ENCODE measurements at regions not wholly inside any gene's neighbourhood (a gene's known extent, or its start where the extent isn't known, plus 50 kb on each side); places are given as distances from the start of the nearest gene placed in this dataset.
"Not testable (repeated sequence)": the region's sequence is repeated elsewhere in the genome, so short reads cannot be mapped to it uniquely, and the experiment has no call there.

- Histone ChIP-seq H3K9me3 (replicated peaks) (peaks cover 9% of the 10 kb centered on the region), H3K27ac (no peak overlapping the region), H3K4me1 (no peaks in the 10 kb centered on the region; the same call in 1 of the 2 replicates), H3K36me3 (no peaks in the 10 kb centered on the region), H3K27me3 (no peaks in the 10 kb centered on the region), H3K4me3 (no peak overlapping the region)
- peak in 1 of 2 experiments; percentile 13 for DNase-seq
These were observed 157.5 kb downstream of the NKX6-1 start for GRCh38 chr4:84341559-84341958.

- no peaks in the 10 kb centered on the region for H3K36me3 ChIP-seq
- no peak overlapping the region for H3K4me3 ChIP-seq
- H3K4me1 ChIP-seq = no peaks in the 10 kb centered on the region; the same call in 1 of the 2 replicates
- DNase-seq = no peak
- H3K9me3 ChIP-seq (replicated peaks) = peaks cover 5% of the 10 kb centered on the region
- H3K27me3 ChIP-seq = no peaks in the 10 kb centered on the region
- no peak overlapping the region for H3K27ac ChIP-seq
These were observed 160.7 kb downstream of the NKX6-1 start for GRCh38 chr4:84338367-84338766.

GRCh38 chr4:84336964-84337705 is 162.0 kb downstream of the NKX6-1 start:
- Histone ChIP-seq H3K4me1 (no peaks in the 10 kb centered on the region; the same call in 1 of the 2 replicates), H3K4me3 (no peak overlapping the region), H3K36me3 (no peaks in the 10 kb centered on the region), H3K9me3 (replicated peaks) (no peaks in the 10 kb centered on the region), H3K27ac (no peak overlapping the region), H3K27me3 (no peaks in the 10 kb centered on the region)
- no peak for DNase-seq

- no peaks in the 10 kb centered on the region for H3K4me1 ChIP-seq
- H3K36me3 ChIP-seq = no peaks in the 10 kb centered on the region
- no peaks in the 10 kb centered on the region for H3K27me3 ChIP-seq
- DNase-seq = no peak
- H3K27ac ChIP-seq = no peak overlapping the region
- H3K9me3 ChIP-seq (replicated peaks) = no peaks in the 10 kb centered on the region
- no peak overlapping the region for H3K4me3 ChIP-seq
These were observed 171.6 kb downstream of the NKX6-1 start for GRCh38 chr4:84327526-84327925.

- DNase-seq = no peak
- no peaks in the 10 kb centered on the region for H3K36me3 ChIP-seq
- H3K4me3 ChIP-seq = no peak overlapping the region
- no peaks in the 10 kb centered on the region for H3K9me3 ChIP-seq (replicated peaks)
- no peak overlapping the region for H3K27ac ChIP-seq
- no peaks in the 10 kb centered on the region for H3K27me3 ChIP-seq
- no peaks in the 10 kb centered on the region for H3K4me1 ChIP-seq
These were observed 173.5 kb downstream of the NKX6-1 start for GRCh38 chr4:84325625-84326024.

- H3K27ac ChIP-seq = no peak overlapping the region
- no peaks in the 10 kb centered on the region for H3K27me3 ChIP-seq
- H3K9me3 ChIP-seq (replicated peaks) = no peaks in the 10 kb centered on the region
- no peak for DNase-seq
- no peaks in the 10 kb centered on the region for H3K36me3 ChIP-seq
- H3K4me1 ChIP-seq = no peaks in the 10 kb centered on the region
- H3K4me3 ChIP-seq = no peak overlapping the region
These were observed 174.5 kb downstream of the NKX6-1 start for GRCh38 chr4:84324303-84325245.

- H3K27ac ChIP-seq = no peak overlapping the region
- H3K4me3 ChIP-seq = no peak overlapping the region
- H3K27me3 ChIP-seq = no peaks in the 10 kb centered on the region
- DNase-seq = no peak
- no peaks in the 10 kb centered on the region for H3K36me3 ChIP-seq
- H3K9me3 ChIP-seq (replicated peaks) = no peaks in the 10 kb centered on the region
- H3K4me1 ChIP-seq = no peaks in the 10 kb centered on the region
These were observed 180.0 kb downstream of the NKX6-1 start for GRCh38 chr4:84319124-84319523.

- Histone ChIP-seq H3K27ac (no peak overlapping the region), H3K4me3 (no peak overlapping the region), H3K27me3 (no peaks in the 10 kb centered on the region), H3K9me3 (replicated peaks) (no peaks in the 10 kb centered on the region), H3K4me1 (no peaks in the 10 kb centered on the region), H3K36me3 (no peaks in the 10 kb centered on the region)
- no peak for DNase-seq
These were observed 181.6 kb downstream of the NKX6-1 start for GRCh38 chr4:84317513-84317912.

- no peaks in the 10 kb centered on the region for H3K36me3 ChIP-seq
- no peak overlapping the region for H3K4me3 ChIP-seq
- H3K27ac ChIP-seq = no peak overlapping the region
- no peaks in the 10 kb centered on the region for H3K4me1 ChIP-seq
- H3K27me3 ChIP-seq = no peaks in the 10 kb centered on the region; the same call in 1 of the 2 replicates
- no peak for DNase-seq
- no peaks in the 10 kb centered on the region for H3K9me3 ChIP-seq (replicated peaks)
These were observed 186.6 kb downstream of the NKX6-1 start for GRCh38 chr4:84312426-84313012.

- Histone ChIP-seq H3K27me3 (no peaks in the 10 kb centered on the region; the same call in 1 of the 2 replicates), H3K36me3 (no peaks in the 10 kb centered on the region), H3K27ac (no peak overlapping the region), H3K4me1 (no peaks in the 10 kb centered on the region), H3K4me3 (no peak overlapping the region), H3K9me3 (replicated peaks) (no peaks in the 10 kb centered on the region)
- DNase-seq = no peak
These were observed 189.9 kb downstream of the NKX6-1 start for GRCh38 chr4:84309191-84309590.

GRCh38 chr4:84298719-84299254 is 200.3 kb downstream of the NKX6-1 start:
- Histone ChIP-seq H3K4me3 (peak overlapping the region; percentile 61), H3K27ac (peak overlapping the region; percentile 60)
- not testable (repeated sequence) for H3K9me3 ChIP-seq (replicated peaks); H3K36me3 ChIP-seq; H3K4me1 ChIP-seq; H3K27me3 ChIP-seq
- DNase-seq = peak; percentile 23 to 35

- Histone ChIP-seq H3K36me3 (no peaks in the 10 kb centered on the region), H3K27ac (peak overlapping the region; percentile 60), H3K9me3 (replicated peaks) (no peaks in the 10 kb centered on the region; the same call in 1 of the 2 replicates), H3K27me3 (no peaks in the 10 kb centered on the region), H3K4me1 (no peaks in the 10 kb centered on the region), H3K4me3 (peak overlapping the region; percentile 61)
- DNase-seq = no peak
These were observed 200.9 kb downstream of the NKX6-1 start for GRCh38 chr4:84298023-84298718.

- no peaks in the 10 kb centered on the region for H3K4me1 ChIP-seq
- no peaks in the 10 kb centered on the region for H3K9me3 ChIP-seq (replicated peaks)
- H3K36me3 ChIP-seq = no peaks in the 10 kb centered on the region
- no peak overlapping the region for H3K4me3 ChIP-seq
- no peaks in the 10 kb centered on the region for H3K27me3 ChIP-seq
- no peak overlapping the region for H3K27ac ChIP-seq
- no peak for DNase-seq
These were observed 207.1 kb downstream of the NKX6-1 start for GRCh38 chr4:84291969-84292368.

GRCh38 chr4:84286048-84286447 is 213.0 kb downstream of the NKX6-1 start:
- no peak overlapping the region for H3K4me3 ChIP-seq
- H3K36me3 ChIP-seq = no peaks in the 10 kb centered on the region
- H3K27me3 ChIP-seq = no peaks in the 10 kb centered on the region
- H3K9me3 ChIP-seq (replicated peaks) = no peaks in the 10 kb centered on the region
- no peak overlapping the region for H3K27ac ChIP-seq
- H3K4me1 ChIP-seq = no peaks in the 10 kb centered on the region
- no peak for DNase-seq

All from SJCRH30 (cell line).